NCI-H1105 treated with DMSO at 0.1 percent for 48 hours (cell line): ENCODE measurements at regions not wholly inside any gene's neighbourhood (a gene's known extent, or its start where the extent isn't known, plus 50 kb on each side); places are given as distances from the start of the nearest gene placed in this dataset.
"Not testable (repeated sequence)": the region's sequence is repeated elsewhere in the genome, so short reads cannot be mapped to it uniquely, and the experiment has no call there.

Experiments used
- DNase-seq: peaks from one replicate; lab custom pipeline; 2025; lab: John Stamatoyannopoulos, UW

DNA sequence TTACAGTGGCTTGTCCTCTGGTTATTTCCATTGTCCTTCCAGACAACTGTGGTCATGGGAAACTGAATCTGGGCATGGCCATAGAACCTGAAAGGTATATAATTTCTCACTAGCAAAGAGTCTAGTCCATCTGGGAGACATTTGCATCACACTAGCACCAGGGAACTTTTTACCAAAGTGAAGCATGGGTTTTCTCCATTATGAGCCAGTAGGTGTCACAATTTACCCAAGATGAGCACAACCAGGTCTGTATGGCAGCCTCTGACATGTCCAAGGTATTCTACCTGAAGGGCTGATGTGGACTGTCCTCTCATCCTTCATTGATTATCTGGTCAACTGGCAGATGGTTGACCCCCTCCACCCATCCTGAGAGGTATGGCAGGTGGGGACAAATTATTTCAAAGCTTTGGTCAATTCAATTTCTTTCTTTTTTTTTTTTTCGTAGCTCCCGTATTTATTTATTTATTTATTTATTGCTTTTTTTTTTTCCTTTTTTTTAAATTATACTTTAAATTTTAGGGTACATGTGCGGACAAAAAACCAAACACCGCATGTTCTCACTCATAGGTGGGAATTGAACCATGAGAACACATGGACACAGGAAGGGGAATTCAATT is 425.9 kb downstream of the TMEM135 start:
- peak; percentile 72 for DNase-seq

DNA sequence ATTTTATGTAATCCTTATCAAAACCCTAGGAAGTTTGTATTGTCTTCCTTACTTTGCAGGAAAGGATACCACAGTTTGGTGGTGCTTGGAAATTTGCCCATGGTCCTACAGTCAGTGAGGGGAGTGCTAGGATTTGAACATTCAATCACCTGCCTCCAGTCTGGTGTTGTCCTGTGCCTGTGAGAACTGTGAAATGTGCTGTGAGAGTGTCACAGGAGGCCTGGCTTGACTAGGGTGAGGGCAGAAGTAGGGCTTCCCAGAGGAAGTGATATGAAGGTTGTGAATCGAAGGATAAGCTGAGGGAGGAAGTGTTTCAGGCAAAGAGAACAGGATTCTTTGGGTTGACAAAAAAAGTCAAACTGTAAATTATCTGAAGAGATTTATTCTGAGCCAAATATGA is 424.4 kb downstream of the TMEM135 start:
- no peak for DNase-seq

DNA sequence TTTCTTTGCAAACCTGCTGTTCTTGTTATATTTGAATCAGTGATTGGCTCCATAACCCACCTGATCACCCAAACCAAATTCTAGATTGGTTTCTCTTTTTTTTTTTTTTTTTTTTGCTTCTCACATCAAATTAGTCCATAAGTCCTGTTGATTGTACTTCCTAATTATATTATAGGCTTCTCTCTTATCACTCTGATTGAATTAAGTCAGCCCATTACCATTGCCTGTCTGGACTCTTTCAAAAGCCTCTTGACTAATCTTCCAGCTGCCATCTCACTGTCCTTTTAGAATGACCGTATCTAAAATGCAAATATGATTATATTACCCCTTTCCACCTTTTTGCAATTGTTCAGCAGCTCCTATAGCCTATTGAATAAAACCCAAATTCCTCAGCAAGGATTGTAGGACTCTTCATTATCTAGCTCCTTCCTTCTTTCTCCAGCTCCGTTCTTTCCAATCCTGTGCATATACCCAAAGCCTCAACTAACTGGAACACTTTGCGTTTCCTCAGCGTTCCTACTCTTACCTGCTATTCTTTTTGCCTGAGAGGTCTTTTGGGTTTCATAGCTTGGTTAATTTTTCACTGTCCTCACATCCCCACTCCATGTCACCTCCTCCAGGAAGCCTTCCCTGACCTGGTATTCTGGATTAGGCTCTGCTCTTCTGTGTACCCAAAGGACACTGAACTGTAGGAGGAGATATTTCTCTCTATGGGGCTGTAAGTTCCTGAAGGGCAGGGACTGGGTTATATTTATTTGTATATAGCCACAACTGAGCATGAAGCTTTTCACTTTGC is 423.3 kb downstream of the TMEM135 start:
- DNase-seq: no peak

DNA sequence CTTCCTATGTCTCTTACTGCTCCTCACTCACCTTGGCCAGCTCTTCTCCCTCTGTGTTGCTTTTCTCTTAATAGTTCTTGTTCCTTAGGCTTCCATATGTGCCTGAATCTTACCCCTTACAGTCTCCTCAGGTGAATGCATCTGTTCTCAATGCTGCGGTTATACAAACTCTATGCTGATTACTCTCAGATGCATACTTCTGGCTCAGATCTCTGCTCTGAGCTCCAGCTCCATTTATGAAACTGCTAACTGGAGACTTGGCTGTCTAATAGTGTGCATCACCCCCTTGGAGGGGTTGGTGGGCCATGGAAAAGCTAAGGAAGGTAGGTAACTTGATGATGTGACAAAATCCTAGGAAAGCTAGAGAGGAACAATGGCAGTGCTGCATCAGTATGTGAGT is 422.5 kb downstream of the TMEM135 start:
- no peak for DNase-seq

DNA sequence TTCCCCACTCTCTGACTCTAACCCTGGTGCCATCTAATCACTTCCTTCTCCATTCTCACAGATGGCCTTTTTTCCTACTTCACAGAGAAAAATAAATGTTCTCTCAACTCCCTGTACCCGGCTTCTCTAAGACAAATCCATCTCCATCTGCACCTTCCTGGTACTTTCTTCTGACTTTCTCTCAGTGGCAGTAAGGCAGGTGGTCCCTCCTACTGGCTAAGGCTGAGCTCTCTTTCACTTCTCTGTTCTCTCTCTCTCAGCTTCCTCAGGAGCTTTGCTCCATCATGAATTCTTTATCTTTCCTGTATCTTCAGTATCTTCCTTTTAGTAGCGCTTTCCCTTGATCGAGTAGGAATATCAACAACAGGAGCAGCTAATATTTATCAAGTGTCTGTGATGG is 421.6 kb downstream of the TMEM135 start:
- no peak for DNase-seq

DNA sequence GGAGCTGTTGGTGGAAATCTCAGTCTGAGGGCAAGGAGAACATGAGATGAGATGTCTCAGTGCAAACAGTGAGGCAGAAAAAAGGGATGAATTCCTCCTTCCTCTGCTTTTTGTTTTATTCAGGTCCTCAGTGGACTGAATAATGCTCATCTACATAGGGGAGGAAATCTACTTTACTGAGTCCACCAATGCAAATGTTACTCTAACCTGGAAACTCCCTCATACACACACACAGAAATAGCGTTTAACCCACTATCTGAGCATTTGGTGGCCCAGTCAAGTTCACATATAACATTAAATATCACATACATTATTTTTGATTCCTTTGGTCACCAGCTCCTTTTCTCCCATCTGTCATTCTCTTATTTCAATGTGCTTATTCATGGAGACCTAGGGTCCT is 418.8 kb downstream of the TMEM135 start:
- DNase-seq: no peak

DNA sequence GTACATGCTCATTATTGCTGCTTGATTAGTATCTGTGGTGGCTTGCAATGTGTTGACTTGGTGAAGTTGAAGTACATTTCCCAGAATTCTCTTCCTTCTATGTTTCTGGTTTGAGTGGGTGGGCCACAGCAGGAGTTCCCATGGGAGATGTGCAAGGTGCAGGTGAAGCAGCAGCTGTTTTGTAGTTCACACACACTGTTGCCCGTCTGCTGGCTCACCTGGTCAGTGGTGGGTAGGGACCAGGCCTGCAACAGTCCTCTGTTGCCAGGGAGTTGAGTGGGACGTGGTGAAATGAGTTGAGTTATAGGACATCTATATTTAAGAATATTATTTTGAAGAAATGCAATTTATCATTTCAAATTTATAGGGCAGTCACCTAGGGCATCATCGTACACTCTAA is 417.4 kb downstream of the TMEM135 start:
- DNase-seq: no peak

DNA sequence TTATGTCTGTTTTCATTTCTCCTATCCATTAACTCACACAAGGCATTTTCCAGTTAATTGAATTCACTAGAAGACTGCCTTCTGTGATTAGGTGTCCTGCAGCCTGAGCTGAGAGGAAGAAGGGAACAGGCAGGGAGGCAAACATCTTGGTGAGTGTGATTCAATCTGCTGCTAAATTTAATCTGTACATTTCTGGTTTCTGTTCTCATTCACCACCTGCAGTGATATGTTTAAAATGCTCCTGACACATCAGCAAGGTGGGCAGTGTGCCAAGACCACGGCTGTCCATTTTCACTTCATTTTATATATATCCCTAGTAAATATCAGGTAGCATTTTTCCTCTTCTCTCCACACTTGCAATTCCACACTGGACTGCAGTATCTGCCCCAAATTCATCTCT is 416.5 kb downstream of the TMEM135 start:
- peak; percentile 35 for DNase-seq

DNA sequence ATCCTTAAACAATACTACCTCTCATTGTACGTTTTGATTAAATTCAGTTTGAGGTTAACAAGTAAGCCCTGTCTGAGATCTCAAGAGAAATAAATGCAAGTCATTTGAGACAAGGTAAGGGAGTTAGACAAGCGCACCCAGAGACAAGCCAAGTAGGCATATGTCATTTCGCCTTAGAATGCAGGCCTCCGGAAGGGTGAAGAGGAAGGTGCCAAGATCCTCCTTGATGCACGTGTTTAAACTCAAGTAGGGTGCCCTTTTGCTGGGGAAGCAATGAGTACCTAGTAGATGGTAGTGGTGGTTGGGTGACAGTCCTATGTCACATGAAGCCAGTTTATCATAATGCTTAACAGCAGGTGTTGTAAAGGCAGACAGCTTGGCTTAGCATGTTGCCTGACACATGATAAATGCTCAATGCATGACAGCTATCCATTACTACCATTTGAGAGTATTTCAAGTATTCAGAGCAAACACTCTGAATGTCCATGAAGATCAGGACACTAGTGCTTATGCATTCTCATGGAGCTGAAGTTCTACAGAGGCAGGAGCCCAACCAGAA is 415.9 kb downstream of the TMEM135 start:
- DNase-seq: no peak

DNA sequence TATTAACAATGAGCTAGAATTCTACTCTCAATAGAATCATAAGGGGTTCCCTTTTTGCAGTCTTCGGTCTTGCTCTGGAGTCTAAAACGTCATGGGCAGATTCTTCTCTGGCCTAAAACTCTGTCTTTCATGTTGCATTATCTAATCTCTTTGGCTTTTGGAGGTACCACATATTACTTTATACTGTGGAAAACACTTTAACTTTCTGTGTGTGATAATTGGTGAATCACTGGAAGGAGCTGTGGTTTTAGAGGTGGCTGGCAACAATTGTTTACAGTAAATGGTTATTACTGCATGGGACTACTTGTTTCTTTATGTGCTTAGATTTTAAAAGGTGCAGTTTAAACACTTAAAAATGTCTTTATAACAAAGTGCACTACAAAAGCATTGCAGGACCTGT is 414.3 kb downstream of the TMEM135 start:
- DNase-seq: not testable (repeated sequence)

DNA sequence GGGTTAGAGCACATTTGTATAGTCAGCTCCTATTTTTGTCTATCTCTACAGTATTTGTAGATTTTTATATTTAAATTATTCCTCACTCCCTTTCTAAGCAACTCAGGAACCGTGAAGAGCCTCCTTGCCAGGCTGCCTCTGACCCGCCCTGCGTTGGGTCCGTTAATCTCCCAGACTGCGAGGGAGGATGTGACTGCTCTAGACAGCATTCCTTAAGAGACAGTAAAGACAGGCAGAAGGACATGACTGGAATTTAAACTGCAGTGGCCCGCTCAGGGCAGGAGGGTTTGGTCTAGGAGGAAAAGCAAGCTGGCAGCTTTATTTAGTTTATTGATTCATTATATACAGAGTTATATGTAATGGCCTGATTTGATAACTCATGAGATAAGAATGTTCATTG is 413.7 kb downstream of the TMEM135 start:
- no peak for DNase-seq

DNA sequence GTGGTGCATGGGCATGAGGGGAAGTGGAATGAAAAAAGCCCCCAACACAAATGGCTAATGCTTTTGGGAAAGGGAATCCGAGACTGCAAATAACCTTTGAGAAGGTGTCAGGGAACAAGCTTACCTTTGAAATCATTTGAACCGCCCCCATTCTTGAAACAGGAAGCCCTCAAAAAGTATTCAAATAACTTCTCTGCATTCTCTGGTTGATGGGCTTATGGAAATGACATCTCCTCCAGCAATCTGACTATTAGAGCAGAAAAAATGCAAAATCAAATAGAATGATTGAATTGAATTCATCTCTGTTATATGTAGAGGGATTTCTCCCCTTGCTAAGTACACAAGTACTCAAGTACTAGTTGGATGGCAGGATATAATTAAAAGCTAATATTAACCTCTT is 409.9 kb downstream of the TMEM135 start:
- DNase-seq: no peak

DNA sequence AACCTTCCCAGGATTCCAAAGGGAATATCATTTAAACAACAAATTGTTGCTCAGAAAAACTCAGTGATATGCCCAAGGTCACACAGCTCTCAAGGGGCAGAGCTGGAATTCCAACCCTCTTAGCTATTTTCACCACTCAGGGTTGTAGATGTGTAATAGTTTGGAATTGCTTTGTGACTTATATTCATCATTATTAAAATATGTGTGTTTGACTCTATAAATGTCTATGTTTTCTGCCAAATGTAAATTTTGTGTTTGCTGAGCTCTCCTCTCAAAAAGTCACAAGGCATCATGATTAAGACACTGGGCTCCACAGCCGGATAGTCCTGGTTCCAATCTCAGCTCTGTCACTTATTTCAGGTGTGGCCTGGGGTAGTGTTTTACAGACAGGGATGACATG is 407.3 kb downstream of the TMEM135 start:
- no peak for DNase-seq

DNA sequence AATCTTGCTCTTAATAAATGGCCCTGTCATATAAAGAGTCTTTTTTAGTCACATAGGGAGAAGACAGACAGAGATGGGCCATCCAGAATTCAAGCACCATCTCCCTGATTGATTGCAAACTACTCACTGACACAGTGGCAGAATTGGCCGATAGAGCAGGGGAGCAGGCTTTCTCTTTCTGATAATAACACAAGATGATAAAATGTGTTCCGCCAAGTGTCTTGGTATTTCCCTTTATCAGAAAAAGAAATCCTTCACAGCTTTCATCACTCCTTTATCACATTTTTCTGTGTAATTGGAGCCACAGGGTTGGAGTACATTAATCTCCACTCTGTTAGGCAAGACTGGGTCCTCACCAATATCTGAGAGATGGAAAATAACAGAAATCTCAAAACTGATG is 406.0 kb downstream of the TMEM135 start:
- DNase-seq: no peak

DNA sequence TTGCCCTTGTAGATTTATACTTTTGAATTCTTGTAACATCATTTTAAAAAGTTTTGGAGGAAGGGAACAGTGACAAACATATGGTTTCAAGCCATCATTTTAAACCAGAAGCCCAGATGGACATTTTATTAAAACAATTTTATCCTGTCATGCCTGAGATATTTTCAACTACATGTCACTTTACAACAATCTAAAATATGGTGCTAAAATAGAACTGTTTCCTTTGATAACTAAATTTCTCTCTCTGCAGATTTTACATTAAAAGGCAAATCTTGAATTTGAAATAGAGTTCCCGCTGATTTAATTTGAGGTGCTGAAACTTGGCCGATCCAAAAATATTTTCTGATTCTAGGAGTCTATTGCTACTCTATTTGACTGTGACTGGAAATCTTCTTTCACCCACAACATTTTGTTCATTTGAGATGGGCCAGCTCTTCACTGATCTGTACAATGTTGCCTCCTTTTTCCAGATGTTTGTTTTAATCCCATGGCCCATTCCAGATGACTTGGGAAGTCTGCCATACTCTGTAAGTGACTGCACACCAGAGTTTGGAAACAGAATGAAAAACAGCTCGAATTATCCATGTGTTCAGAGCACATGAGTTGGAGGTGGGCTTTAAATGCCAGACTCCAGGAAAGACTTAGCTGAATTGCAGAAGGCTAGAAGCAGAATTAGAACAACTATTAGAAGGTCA is 402.5 kb downstream of the TMEM135 start:
- no peak for DNase-seq

DNA sequence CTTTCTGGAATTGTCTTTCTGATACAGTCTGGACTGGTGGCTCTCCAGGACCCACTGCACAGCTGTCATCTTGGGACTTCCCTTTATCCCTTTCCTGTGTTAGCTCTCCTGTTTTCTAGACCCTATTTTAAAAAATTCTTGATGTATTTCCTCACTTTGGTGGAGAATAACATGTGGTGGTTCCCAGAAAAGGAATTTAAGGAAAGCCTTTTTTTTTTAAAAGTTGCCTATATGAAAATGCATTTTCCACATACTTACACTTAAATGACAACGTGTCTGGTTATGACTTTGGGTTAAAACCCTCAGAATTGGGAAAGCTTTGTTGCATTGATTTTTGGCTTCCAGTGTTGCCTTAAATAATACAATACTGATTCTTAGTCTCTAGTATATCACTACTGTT is 400.7 kb downstream of the TMEM135 start:
- no peak for DNase-seq

DNA sequence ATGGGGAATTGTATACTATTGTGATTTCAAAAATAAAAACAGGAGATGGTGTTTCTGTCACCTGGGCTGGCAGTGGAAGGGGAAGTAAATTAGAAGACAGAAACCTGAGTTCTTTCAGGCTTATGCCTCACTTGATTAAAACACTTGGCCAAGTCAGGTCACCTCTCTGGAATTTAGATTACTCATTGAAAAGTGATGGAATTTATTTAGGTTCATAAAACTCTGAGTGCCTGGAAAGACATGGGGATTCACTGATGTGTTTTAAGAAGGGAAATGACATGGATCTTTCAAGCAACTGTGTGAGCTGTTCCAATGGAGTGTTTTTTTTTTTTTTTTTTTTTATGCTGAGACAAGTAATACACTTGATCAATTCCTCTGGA is 400.1 kb downstream of the TMEM135 start:
- no peak for DNase-seq

DNA sequence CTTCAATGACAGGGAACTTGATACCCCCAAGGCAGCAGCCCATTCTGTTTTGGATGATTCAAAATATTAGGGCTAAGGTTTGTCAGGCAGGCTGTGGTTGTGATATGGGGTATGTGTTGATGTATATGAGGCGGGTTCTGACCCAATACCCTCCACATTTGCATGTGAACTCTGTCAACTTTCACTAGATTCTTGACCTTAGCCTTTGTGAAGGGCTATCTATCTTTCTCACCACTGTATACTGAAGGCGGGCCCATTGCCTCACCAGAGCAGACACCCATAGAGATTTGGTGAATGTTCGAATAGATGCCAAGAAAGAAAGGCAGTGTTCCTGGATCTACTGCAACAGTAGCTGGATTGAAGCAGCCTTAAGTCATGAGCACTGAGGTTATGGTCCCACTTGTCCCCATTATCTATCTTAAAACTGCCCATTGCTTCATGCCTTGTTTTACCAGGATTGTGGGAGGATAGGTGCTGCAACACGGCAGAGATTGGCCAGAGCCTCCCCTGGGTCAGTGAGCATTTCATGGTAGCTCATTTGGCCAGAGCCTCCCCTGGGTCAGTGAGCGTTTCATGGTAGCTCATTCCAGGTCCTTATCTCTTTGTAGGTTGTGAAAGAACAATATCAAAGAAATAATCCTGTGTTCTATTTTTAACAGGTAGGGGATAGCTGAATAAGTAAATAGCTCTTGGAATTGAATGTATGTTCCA is 399.6 kb downstream of the TMEM135 start:
- no peak for DNase-seq

DNA sequence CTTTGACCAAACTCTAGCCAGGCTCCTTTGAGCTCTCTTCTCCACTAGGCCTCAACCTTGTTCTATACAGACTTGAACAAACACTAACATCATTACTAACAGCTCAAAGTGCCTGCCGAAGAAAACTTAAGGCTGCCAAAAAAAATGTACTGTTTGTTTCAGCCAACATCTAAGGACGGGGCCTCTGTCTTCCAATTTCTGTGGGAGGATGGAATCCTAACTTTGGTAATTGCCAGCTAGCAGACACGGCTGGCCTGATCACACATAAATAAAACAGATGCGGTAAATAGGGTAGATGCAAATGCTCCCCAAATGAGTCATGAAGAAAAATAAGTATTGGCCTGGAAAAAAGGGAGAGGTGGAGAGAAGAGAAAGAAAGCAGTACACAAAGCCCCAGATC is 394.3 kb downstream of the TMEM135 start:
- DNase-seq: no peak

DNA sequence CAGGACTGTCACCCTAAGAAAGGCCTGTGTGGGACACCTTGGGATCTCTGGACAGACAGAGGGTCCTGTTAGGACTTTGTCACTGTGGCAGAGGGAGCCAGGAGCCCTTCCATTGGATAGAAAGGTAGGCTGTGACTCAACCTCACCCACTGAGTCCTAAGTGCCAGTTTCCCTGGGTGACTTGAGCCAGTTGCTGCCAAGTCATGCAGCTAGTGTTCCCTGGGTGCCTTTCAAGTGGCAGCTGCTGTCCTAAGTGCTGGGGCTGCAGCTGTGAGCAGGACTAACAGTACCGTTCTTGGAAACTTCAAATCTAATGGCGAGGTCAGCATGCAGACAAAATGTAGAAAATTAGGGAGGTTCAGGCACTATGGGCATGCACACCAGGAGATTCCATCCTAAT is 393.7 kb downstream of the TMEM135 start:
- DNase-seq: no peak

DNA sequence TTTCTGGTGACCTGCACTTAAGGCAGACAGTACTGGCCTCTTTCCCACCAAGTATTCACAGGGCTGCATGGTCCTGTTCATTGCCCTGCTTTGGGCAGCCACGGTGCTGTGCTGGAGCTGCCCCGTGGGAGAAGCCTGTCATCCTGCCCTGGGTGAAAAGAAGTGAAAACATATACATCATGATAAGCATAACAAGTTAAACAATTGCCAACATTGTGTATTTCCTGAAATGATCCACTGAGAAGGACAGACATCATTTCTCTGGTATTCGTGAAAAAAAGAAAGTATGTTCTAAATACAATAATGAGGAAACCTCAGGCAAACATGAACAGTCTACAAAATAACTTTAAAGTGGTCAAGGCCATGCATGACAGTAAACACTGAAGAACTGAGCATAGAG is 393.1 kb downstream of the TMEM135 start:
- no peak for DNase-seq

DNA sequence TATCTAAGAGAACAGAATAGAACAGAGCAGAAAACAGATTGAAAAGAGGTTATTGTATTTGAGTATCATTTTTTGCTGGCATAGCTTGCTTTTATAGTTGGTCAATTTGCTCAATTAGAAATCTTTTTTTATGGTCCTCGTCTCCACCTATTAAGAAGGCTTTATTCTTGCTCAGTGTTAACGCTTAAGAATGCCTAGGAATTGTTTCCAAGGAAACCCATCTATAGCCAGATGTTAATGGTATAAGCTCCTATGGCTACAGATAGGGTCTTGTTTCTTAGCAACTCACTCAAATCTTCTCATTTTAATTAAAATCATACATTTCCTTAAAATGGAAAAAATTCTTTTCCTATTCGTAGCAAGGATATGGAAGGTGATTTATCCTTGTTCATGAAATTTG is 392.3 kb downstream of the TMEM135 start:
- DNase-seq: no peak
